ENCODE measurements at regions not wholly inside any gene's neighbourhood (a gene's known extent, or its start where the extent isn't known, plus 50 kb on each side); places are given as distances from the start of the nearest gene placed in this dataset.
A peak's percentile ranks its signal among the peaks of the same experiment; 100 is the strongest.
"Not testable (repeated sequence)": the region's sequence is repeated elsewhere in the genome, so short reads cannot be mapped to it uniquely, and the experiment has no call there.

- not testable (repeated sequence) for DNase-seq
These were observed 148.2 kb upstream of the CHODL start for GRCh38 chr21:18096413-18096812.

GRCh38 chr21:18089786-18090185 is 154.8 kb upstream of the CHODL start:
- no peak for DNase-seq

GRCh38 chr21:18070392-18070791 is 174.2 kb upstream of the CHODL start:
- no peak for DNase-seq

GRCh38 chr21:18069875-18070274 is 174.8 kb upstream of the CHODL start:
- DNase-seq: no peak

GRCh38 chr21:18060402-18060801 is 184.2 kb upstream of the CHODL start:
- DNase-seq: no peak

- DNase-seq: no peak
These were observed 185.8 kb upstream of the CHODL start for GRCh38 chr21:18058731-18059398.

- no peak for DNase-seq
These were observed 191.5 kb upstream of the CHODL start for GRCh38 chr21:18053151-18053550.

- DNase-seq: no peak
These were observed 195.2 kb upstream of the CHODL start for GRCh38 chr21:18049461-18049860.

- DNase-seq: peak; percentile 19
These were observed 203.6 kb upstream of the CHODL start for GRCh38 chr21:18041012-18041411.

GRCh38 chr21:18030248-18030647 is 211.1 kb upstream of the C21orf91 start:
- DNase-seq: no peak

- no peak for DNase-seq
These were observed 207.2 kb upstream of the C21orf91 start for GRCh38 chr21:18026359-18026758.

GRCh38 chr21:18023711-18024110 is 204.6 kb upstream of the C21orf91 start:
- DNase-seq: no peak

- no peak for DNase-seq
These were observed 204.0 kb upstream of the C21orf91 start for GRCh38 chr21:18023157-18023556.

GRCh38 chr21:18007121-18007520 is 188.0 kb upstream of the C21orf91 start:
- no peak for DNase-seq

GRCh38 chr21:18006691-18007090 is 187.5 kb upstream of the C21orf91 start:
- no peak for DNase-seq

GRCh38 chr21:18002393-18002792 is 183.2 kb upstream of the C21orf91 start:
- DNase-seq: no peak

- DNase-seq: no peak
These were observed 182.0 kb upstream of the C21orf91 start for GRCh38 chr21:18000981-18001686.

- DNase-seq: not testable (repeated sequence)
These were observed 179.4 kb upstream of the C21orf91 start for GRCh38 chr21:17998599-17998998.

- DNase-seq: no peak
These were observed 170.6 kb upstream of the C21orf91 start for GRCh38 chr21:17989780-17990179.

GRCh38 chr21:17988102-17988437 is 168.9 kb upstream of the C21orf91 start:
- DNase-seq: peak; percentile 7

- DNase-seq: no peak
These were observed 168.4 kb upstream of the C21orf91 start for GRCh38 chr21:17987382-17988101.

- no peak for DNase-seq
These were observed 162.0 kb upstream of the C21orf91 start for GRCh38 chr21:17981060-17981740.

- DNase-seq: no peak
These were observed 160.6 kb upstream of the C21orf91 start for GRCh38 chr21:17979763-17980162.

- no peak for DNase-seq
These were observed 159.7 kb upstream of the C21orf91 start for GRCh38 chr21:17978895-17979294.

Data from NCI-H226 (cell line).